GM19468 (cell line): ENCODE measurements at regions not wholly inside any gene's neighbourhood (a gene's known extent, or its start where the extent isn't known, plus 50 kb on each side); places are given as distances from the start of the nearest gene placed in this dataset.

Experiments
- ATAC-seq: cut with Tn5 transposase; IDR thresholded peaks from one replicate; pipeline ENCODE4 v1.9.1; 2021; ENCODE audit warnings: mild to moderate bottlenecking, moderate library complexity, moderate number of reproducible peaks; ENCODE audit not compliant: unreplicated experiment; ENCODE audit errors: extremely low read depth

DNA sequence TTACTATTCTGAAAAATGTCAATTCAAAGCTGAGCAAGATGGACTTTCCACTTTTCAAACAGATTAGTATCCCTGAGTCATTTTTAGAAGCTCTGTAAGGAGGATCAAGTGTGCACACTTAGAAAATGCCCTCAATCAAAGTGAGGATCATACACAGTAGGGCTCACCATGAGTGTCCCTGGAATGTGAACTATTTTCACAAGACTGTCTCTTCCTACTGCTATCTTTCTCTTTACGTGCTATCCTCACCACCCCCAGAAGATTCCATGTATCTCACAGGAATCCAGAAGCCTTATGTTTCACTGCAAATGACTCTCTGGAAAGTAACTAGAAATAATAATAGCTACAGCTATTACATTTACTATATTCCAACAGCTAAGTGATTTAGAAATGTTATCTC, 349.9 kb upstream of the TGFBR2 start:
- ATAC-seq = no peak

DNA sequence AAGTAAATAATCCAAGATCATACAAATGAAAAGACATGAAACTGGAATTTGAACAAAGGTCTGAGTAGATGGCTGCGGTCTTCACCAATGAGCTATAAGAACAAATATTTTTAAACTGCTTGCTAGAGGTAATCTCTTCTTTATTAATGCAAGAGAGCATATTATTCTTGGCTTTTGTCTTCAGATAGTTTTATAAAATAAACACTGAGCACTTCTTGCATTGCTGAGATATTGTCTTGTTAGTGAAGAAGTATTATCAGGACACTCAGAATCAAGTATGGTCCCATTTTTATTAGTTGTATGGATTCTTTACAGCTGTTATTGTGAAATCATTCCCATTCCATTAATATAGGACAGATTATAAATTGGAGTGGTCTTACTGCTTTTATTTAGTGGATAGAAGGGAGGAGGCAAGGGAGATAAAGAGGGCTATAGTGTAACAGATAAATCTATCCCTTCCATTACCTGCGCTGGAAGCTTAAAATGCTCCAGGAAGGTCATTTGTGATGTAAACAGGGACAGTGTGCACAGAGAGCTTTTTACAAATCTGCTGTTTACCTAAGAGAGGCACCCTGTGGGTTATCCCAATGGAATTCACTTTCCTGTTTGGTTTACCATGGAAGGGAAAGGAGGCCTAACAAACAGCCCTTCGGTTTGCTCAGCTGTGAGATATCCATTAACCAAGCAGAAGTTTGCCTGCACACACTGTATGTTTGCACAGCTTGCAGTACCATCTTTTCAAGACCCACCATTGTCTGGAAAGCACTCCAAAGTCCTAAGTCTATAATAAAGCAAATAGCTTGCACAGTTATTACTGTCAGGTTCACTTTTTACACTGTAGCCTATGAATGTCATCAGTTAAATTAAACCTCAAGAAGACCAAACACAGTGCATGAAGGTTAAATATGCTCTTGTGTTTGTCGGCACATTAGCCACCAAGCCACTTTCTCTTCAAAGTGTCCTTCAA, 347.7 kb upstream of the TGFBR2 start:
- ATAC-seq = no peak

DNA sequence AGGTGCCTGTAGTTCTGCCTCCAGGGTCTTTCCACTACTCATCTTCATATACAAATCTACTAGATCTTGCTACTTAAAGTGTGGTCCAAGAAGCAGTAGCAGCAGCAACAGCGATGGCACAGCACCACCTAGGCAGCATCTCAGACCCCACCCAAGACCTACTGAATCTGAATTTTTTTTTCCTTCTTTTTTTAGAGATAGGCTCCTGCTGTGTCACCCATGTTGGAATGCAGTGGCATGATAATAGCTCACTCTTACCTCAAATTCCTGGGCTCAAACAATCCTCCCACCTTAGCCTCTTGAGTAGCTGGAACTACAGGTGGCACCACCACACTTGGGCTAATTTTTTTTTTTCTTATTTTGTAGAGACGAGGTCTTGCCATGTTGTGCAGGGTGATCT, 346.7 kb upstream of the TGFBR2 start:
- ATAC-seq = no peak

DNA sequence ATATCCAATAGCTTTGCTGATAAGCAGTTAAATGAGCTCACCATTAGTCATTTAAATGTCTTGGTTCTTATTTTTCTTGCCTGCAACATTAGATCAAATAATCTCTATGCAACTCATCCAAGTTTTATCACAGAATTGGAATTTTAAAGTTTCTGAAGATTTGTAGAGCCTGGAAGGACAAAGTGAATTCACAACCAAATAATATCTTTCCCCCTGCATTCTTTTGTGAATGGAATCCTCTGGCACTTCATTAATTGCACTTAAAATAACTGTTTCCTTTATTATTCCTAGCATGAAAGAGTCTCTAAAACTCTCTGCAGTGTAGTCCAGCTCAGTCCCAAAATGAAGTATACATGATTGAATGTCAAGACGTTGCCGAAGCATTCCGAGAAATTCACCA, 345.6 kb upstream of the TGFBR2 start:
- ATAC-seq = no peak

DNA sequence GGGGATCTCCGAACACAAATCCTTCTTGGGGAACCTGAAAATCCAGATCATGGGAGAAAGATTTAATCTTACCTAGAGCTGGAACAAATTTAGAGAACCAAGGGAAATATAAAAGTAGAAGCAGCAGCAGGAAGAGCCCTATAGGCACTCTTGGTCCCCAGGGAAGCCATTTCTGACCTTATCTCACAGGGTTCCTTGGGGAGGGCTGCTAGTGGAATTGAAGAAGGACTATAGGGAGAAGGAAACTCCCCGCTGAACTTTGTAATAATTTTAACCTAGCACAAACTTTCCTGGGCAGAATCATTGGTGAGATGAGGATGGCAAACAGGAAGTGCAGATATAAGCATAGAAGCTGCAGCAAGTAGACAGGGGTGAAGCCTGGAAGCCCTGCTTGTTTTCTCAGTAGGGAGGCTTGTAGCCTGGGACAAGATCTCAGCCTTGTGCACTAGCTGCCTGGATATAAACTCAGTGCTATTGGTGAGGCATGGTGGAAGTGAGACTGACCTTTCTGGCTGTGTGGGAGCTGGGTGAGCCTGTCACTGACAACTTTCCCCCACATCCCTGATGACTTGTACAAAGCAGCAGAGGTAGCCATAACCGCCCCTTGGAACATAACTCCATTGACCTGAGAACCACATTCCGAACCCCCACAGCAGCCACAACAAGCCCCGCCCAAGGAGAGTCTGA, 343.0 kb upstream of the TGFBR2 start:
- ATAC-seq = no peak

DNA sequence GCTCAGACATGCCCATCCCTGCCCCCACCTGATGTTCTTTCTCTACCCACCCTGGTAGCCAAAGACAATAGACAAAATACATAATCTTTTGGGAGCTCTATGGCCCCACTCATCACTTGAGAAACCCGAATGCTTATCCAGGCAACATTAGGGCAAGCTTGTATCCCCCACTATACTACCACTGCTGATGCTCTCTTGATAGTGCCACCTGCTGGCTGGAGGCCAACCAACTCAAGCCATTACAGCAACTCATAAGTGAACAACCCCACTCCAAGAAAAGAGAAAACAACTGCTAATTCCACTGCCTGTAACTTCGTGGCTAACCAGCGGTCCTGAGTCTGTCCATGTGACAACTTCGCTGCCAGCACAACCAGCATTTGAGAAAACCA, 342.5 kb upstream of the TGFBR2 start:
- ATAC-seq = no peak

DNA sequence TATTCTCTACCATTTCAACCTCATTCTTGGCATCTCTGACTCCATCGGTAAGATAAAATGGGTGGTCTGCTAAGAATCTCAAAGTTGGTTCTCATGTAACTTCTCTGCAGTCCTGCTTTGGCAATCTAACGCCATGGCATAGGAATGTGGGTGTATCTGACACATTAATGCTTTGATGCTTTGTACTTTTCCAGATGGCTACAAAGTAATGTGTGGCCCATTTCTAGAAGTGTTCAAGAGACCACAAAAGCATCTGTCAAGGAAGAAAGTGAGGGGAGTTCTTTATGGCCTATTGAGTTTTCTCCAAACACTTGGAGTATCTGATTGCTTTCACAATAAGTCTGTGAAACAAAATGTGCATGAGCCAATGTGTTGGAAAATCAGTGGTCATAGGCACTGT, 339.9 kb upstream of the TGFBR2 start:
- no peak for ATAC-seq

DNA sequence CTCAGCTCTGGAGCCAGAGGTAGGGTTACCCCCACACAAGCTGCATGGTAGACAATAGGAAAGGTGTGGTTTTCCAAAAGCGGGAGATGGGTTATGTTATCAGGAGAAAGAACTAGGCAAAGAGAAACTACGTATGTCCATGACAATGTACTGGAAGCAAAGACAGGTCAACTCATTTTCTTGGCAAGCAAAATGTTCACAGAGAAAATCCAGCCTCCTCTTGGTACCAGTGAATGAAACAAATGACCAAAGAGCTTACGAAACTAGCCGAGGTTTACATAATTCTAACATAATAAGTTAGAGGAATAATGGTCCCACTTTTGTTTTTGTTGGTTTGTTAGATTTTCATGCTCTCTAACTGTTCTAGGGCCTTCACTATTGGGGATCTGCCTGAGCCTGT, 338.1 kb upstream of the TGFBR2 start:
- no peak for ATAC-seq

DNA sequence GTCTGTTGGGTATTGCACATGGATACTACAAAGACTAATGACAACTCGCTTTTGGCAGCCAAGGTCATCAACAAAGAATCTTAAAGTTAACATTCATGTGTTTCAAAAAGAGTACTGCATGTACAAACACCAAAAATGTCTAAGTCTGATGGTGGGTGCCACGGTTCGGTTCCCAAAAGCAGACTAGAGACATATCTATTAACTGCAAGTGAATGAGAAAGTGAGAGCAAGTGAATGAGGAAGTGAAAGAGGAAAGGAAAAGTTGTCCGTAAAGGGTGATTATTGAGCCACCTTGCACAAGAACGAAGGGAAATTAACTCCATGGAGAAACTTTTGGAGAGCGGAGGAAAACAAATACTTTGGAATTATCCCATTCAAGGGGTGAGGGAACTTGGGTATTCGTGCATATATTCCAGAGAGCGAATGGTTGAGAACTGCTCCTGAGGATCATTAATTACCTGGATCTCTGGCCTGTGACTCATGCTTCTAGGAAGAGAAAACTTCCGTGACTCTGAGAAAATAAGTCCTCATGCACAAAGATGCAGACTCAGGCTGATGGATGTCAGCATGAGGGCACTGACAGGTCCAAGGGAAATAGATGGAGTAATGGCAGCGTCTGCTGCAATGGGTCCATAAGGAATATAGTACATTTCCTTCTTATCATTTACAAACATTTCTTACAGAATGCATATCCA, 336.5 kb upstream of the TGFBR2 start:
- ATAC-seq = peak; percentile 52

DNA sequence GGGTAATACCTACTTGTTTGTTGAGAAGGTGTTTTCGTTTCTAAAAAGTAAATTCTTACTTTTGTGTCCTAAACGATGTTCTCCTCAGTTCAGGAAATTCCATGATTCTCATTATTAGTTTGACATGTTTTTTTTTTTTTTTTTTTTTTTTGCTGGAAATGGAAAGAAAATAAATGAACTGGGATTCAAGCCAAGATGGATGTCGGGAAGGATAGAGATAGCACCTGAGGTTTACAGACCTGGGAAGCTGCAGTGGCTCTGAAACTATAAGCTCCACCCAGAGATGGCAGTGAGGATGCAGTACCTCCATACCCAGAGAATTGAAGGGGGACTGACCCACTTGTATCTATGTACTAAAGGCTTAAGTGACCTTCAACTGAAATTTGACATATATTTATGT, 334.6 kb upstream of the TGFBR2 start:
- no peak for ATAC-seq

DNA sequence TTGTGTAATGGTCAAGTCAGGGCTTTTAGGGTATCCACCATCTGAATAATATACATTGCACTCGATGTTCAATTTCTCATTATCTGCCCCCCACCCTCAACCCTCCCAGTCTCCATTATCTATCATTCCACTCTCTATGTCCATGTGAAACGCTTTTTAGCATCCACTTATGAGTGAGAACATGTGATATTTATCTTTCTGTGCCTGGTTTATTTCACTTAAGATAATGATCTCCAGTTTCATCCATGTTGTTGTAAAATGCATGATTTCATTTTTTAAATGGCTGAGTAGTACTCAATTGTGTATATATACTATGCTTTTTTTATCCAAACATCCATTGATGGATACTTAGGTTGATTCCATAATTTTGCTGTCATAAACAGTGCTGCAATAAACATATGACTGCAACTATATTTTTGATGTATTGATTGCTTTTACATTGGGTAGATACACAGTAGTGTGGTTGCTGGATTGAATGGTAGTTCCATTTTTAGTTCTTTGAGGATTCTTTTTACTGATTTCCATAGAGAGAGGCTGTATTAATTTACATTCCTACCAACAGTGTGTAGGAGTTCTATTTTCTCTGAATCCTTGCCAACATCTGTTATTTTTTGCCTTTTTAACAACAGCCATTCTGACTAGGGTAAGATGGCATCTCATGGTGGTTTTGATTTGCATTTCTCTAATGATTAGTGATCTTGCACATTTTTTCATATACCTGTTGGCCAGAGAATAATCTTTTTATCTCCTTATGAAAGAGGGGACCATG, 332.9 kb upstream of the TGFBR2 start:
- ATAC-seq = no peak

DNA sequence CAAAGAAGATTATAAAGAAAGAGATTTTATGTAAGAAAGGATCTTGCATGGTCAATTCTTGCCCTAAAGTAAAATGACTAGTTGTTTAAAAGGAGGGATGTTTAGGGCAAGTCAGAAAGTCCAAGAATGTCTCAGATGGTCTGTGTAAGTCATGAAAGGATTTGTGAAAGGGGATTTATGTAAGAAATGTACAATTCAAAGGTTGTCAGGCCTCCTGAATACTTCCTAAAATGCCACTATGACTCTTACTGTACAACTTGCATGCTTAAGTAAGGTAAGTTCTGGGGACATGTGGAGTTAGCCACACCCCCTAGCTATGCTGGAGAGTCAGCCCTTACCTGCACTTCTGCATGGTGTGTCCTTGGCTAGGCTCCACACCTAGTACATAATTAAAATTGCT, 328.9 kb upstream of the TGFBR2 start:
- no peak for ATAC-seq

DNA sequence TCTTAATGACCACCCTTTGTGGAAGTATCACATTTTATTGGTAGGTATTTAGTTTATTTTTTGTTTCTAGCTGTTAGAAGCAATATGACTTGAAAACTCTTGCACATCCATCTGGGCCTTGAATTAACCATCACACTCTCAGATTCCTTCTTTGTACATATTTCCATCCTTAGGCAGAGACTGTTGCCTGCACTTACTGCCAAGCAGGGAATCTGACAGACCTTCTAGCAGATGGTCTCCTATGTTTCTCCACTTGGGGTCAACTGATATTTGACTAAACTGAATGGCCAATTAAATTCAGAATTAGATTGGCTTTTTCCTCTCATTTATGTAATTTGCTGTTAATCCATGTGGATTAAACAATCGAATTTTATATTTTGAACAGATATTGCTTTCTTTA, 324.9 kb upstream of the TGFBR2 start:
- no peak for ATAC-seq

DNA sequence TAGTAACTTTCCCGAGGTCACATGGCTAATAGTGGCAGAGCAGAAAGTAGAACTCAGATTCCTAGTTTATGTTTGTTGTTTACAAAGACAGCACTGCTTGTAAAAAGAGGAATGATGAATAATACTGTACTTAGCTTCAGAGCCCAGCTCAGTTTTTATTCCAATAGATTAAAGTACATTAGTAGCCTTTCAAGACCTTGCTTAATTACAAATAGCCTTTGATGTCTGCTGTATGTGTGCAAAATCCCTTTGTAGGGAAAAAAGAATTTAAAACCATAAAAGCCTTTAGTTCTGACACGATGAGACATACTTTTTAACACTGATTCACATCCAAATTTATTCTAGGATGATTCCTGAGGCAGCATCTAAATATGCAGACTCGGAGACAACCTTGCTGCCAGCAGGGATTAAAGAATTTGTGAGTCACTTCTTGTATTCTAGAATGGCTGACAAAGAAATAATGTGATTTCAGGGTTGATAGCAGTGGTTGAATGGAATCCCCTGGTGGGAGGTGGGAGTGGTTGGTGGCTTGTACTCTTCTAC, 324.2 kb upstream of the TGFBR2 start:
- ATAC-seq = no peak

DNA sequence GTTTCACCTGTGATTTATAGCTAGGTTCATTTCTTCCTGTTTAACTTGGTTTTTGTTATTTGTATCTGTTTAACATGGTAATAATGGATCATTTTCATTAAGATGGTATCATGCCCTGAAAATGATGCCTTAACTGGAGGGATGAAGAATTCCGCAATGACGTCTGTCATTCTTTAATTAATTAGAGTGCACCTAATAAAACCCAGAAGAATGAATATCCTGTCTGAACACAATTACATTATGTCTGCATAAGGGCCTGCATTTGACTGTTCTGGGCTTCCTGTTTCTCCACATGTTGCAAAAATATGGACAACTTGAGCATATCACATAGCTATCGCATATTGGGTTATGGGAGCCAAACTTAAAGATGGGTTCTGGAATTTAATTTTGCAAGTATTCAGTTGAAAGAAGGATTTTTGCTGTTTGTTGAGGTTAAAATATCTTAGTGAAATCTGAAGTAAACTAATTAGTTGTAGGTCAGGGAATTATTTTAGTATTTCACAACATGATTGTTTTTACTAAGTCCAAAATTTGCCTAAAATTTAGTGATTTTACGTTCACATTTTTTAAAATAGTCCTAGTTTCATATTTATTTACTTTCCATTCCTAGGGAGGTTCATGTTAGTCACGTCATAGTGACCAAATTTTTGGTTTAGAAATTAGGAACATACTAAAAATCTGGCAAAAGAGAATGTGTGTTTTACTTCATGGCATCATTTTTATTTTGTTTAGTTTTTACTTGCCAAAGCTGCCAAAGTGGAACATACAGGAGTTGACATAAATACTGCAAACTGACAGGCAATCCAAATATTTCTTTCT, 321.0 kb upstream of the TGFBR2 start:
- no peak for ATAC-seq

DNA sequence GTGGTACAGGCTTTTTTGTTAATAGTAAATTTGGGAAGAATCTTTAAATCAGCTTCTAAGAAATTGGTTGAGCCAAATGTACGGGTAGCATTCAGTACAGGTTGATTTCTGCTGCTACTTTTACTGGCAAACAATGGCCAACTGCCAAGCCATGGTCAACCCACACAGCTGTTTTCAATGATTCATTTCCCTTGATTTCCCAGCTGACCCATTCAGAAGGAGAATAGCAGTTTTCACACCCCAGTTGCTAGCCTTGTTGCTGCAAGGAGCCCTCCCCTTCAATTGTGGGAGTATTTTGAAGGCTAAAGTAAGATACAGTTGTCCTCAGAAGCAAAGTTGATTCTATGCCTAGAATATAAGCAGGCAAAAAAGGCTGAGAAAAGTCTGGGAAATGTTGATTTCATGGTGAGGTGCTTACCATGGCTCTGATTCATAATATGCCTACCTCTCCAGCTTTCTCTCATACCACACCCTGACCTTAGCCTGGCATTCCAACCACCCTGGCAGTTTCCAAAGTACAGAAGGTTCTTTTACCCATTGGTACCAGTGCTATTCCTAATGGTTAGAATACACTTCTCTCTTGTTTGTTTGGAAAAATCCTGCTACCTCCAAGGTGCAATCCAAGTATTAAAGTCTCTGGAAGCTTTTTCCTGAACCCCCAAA, 320.3 kb upstream of the TGFBR2 start:
- ATAC-seq = no peak

DNA sequence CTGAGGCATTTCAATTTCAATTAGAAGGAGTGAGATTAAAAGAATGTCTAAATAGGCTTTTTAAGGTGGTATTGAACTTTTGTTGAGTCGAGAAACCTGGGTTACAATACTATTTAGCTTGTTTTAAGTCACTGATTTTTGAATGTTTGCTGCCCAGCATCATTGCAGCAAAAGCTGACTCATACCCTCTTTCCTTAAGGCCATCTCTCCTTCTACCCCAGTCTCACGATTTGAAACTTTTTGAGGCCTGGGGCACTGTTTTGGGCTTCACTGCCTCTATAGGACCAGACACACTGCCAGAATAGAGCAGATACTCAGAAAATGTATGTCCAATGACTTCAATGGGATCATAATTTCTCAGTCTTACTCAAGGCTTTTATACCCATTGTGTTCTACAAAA, 319.6 kb upstream of the TGFBR2 start:
- no peak for ATAC-seq

DNA sequence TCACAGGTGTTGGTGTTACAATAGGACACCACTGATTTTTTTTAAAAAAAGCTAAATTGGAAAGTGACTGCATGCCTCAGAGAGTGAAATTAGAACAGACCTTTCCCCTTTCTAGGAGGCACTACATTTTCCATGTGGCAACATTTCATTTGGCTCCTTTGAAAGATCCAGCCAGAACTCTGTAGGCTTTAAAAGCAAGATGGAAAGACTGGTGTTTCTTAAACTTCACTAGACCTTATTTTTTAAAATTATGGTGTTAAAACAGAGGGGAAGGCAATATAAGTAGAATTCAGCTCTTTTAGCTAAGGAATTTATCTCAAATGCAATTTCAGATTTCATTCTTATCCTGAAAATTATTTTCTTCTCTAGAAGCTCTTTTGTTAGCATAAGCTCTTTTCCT, 317.6 kb upstream of the TGFBR2 start:
- ATAC-seq = no peak

DNA sequence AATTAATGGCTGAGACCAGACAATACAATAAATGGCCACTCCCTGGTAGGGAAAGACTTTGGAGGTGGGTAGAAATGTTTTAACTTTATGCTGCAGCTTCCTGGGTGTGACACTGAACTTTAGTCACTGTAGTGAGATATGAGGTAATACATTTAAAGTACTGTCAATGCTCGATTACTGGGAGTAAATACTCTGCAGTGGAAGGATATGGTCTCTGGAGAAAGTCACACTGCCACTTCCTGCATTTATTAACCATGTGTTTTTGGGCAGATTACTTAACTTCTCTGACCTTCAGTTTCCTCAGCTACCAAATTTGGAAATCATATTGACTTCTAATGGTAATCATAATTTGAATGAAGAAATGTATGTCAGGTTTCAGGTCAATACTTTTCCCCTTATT, 317.1 kb upstream of the TGFBR2 start:
- no peak for ATAC-seq
